Ovary (tissue), 3 donors: ENCODE measurements at regions not wholly inside any gene's neighbourhood (a gene's known extent, or its start where the extent isn't known, plus 50 kb on each side); places are given as distances from the start of the nearest gene placed in this dataset.

Source experiments
- POLR2A ChIP-seq: fragments of 450-650 bp; IDR thresholded peaks from one replicate; pipeline ENCODE4 v1.6.1; 2017; ENCODE audit warnings: antibody characterized with exemption, mild to moderate bottlenecking, moderate library complexity
- TF ChIP-seq, protein P1 (sequence below), 3 donors: fragments of 450-650 bp in 2 of 3; fragments of 200-600 bp in 1 of 3; IDR thresholded peaks; one replicate each; pipeline versions ENCODE4 v1.5.1 to v1.8.0; 2016 to 2022; ENCODE audit warnings: antibody characterized with exemption in 3 of 3, mild to moderate bottlenecking in 1 of 3
- donor health status: DM: no; HTN: no; CAD: no.

DNA sequence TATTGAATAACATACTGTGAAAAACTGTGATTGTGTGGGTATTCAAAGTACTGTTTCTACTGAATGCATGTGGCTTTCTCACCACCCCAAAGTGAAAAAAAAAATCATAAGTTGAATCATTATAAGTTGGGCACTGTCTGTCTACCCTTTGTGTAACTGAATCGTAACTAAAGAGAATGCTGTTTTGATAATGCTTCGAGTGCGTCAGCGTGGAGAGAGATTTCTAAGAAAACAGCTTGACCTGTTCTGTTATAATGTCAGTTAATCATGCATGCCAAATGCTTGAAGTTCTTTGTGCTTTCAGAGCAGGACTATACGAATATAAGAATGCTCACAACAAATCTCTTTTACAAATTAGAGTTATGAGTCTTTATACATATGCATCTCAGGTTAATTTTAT, 148.8 kb upstream of the SGCD start:
- TF ChIP-seq, protein P1, sequence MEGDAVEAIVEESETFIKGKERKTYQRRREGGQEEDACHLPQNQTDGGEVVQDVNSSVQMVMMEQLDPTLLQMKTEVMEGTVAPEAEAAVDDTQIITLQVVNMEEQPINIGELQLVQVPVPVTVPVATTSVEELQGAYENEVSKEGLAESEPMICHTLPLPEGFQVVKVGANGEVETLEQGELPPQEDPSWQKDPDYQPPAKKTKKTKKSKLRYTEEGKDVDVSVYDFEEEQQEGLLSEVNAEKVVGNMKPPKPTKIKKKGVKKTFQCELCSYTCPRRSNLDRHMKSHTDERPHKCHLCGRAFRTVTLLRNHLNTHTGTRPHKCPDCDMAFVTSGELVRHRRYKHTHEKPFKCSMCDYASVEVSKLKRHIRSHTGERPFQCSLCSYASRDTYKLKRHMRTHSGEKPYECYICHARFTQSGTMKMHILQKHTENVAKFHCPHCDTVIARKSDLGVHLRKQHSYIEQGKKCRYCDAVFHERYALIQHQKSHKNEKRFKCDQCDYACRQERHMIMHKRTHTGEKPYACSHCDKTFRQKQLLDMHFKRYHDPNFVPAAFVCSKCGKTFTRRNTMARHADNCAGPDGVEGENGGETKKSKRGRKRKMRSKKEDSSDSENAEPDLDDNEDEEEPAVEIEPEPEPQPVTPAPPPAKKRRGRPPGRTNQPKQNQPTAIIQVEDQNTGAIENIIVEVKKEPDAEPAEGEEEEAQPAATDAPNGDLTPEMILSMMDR (IDR thresholded peaks at IDR 0.05) = no peak
- TF ChIP-seq POLR2A = no peak
